Keratinocyte (primary cell): ENCODE measurements at regions not wholly inside any gene's neighbourhood (a gene's known extent, or its start where the extent isn't known, plus 50 kb on each side); places are given as distances from the start of the nearest gene placed in this dataset.

ENCODE experiments used
- CTCF ChIP-seq, 3 experiments: IDR thresholded peaks in 1 of 3; conservative IDR thresholded peaks in 1 of 3; optimal IDR thresholded peaks in 1 of 3; 2 replicates in 2 of 3; 3 replicates in 1 of 3; pipeline versions ENCODE3 to v1.5.1; 2011; ENCODE audit warnings: low read length in 3 of 3, mild to moderate bottlenecking in 3 of 3, moderate library complexity in 2 of 3, control low read depth in 1 of 3, inconsistent platforms in 1 of 3; ENCODE audit not compliant: insufficient read depth in 2 of 3; ENCODE audit errors: extremely low read depth in 1 of 3
- EZH2 ChIP-seq: IDR thresholded peaks from one replicate; pipeline ENCODE4 v1.6.1; 2012; ENCODE audit warnings: inconsistent platforms, mild to moderate bottlenecking, low read length, moderate library complexity

- no peak for TF ChIP-seq CTCF (optimal IDR thresholded peaks at IDR 0.05 in 1 of 3, IDR thresholded peaks at IDR 0.05 in 1 of 3, conservative IDR thresholded peaks at IDR 0.05 in 1 of 3; ENCODE audit: extremely low read depth in 1 of 3, insufficient read depth in 2 of 3, low read length in 3 of 3)
- TF ChIP-seq EZH2, result no peak
Measured at GRCh38 chr1:36739703-36740289, 257.1 kb upstream of the CSF3R start.
